ACHN (cell line): ENCODE measurements at regions not wholly inside any gene's neighbourhood (a gene's known extent, or its start where the extent isn't known, plus 50 kb on each side); places are given as distances from the start of the nearest gene placed in this dataset.

Source experiments
- DNase-seq: peaks from one replicate; pipeline ENCODE4 v3.0.0-alpha.2; 2015
- in situ Hi-C: cut with HindIII; loops from 2 replicates; pipeline ENCODE4 v1.10.0; 2017; ENCODE audit warnings: low sequenced_read_pairs, low pct_ligation_motif_present, low pct_unique_long_range_greater_than_20kb

DNA sequence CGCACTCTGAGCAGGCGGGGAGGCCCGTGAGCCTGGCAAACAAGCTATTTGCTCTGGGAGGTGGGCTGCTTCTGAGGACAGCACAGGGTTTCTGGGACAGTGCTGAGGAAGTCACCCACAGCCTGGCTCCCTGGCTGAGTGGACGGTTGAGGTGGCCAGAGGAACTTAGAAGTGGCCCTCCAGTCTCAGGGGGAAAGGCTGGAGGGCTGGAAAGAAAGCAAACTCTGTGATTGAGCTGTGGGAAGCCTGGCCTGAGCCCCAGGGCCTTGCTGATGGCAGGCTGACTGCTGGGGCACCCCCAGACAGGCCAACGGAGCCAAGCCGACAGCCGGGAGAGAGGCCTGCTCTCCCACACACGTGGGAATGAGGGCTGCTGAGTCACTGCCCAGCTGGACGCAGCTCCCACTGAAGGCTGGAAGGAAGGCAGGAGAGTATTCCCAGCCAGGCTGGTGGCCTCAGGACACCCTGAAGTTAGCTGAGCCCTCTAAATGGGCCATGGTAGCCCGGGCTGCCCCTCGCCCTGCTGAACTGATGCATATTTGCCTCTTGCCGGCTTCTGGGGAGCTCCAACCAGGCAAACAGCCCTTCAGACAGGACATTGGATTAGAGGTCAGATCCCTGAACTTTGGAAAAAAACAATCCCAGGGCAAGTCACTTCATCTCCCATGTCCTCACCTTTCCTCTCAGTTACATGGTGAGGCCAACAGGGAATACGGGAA, 98.0 kb upstream of the TLE3 start:
- in situ Hi-C loops: no loop called here
- DNase-seq: peak; percentile 2

DNA sequence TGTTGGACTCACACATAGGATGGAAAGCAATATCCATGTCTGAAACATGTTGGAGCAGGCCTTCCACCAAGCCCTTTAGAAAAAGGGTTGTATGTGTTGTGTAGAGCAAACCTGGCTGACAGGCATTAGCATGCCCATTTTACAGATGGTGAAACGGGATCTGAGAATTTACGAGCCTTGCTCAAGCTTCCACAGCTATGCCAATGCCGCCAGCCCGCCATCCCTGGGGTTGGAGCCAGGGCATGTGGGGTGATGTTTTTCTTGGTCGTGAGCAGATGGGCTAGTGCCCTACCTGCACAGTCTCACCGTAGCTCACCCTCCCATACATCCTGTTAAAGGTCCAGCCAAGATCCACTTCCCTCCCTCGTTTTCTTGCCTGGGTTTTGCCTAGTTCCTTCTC, 97.5 kb upstream of the TLE3 start:
- in situ Hi-C loops: no loop called here
- no peak for DNase-seq

DNA sequence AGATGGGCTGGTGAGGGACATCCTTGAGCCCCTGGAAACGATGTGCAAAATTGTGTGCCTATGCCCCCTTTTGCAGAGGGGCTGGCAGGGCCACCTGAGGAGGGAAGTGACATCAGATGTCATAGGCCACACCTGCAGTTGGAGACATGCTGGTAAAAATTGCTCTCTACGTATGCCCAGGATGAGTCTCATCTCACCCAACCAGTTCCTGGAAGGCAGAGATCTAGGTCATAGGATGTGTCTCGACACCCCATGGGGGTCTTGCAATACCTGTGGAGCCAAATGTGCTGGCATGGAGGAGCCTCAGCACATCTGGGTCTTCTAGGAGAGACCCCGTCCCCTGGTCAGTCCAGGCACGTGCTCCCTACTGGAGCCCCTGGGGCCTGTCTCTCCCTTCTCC, 96.5 kb upstream of the TLE3 start:
- in situ Hi-C loops: no loop called here
- no peak for DNase-seq

GRCh38 chr15:70193734-70194133, 96.0 kb upstream of the TLE3 start:
- no peak for DNase-seq
- in situ Hi-C loops: no loop called here

- in situ Hi-C loops: no loop called here
- no peak for DNase-seq
Observed at GRCh38 chr15:70192490-70192889, 94.8 kb upstream of the TLE3 start.

DNA sequence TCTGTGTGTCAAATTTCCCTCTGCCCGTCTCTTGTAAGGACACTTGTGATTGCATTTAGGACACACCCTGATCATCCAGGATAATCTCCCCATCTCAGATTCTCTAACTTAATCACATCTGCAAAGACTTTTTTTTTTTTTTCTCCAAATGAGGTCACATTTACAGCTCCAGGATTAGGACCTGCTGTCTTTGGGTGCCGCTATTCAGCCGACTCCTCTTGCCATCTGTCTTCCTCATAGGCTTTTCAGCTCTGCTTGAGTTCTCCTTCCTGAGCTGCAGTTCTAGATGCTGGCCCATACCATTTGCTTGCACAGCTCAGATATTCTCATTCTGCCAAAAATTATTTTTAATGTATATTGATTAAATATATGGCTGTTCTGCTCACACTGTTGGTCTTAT, 94.3 kb upstream of the TLE3 start:
- no peak for DNase-seq
- in situ Hi-C loops: no loop called here

- in situ Hi-C loops: no loop called here
- DNase-seq: no peak
Observed at GRCh38 chr15:70190965-70191364, 93.2 kb upstream of the TLE3 start.

- no peak for DNase-seq
- in situ Hi-C loops: no loop called here
Observed at GRCh38 chr15:70189826-70190695, 92.3 kb upstream of the TLE3 start.

DNA sequence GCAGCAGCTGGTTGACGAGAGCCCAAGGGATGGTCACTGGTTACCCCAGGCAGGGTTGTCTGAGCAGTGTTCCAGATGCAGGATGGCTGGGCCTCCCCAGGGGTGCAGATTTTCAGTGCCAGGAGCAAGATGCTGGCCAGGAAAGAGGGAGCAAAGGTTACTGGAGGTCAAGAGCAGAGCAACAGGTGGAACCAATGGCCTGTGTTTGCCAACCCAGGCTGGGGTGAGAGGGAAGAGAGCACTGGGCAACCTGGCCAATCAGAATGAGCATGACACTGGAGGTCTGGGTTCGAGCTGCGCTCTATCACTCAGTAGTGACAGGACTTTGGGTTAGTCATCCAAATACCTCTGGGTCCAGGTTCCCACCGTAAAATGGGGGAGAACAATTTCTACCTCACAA, 90.6 kb upstream of the TLE3 start:
- in situ Hi-C loops: no loop called here
- no peak for DNase-seq

DNA sequence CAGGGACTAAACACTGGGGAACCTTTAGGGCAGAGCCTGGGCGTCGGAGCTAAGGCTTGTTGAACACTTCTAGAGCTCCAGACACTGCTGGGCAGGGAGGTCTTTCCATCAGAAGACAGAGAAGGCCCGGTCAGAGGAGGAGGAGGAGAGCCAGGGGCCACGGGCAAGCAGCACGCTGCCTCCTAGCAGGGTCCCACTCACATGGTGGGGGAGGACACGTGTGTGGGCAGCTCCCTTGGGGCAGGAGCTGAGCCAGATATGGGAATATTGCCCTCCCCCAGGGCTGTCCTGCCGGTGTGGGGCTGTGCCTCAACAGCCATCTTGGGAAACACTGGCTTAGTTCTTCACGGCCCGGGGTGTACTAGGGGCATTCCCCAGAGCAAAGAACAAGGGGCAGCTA, 89.6 kb upstream of the TLE3 start:
- DNase-seq: no peak
- in situ Hi-C loops: no loop called here

DNA sequence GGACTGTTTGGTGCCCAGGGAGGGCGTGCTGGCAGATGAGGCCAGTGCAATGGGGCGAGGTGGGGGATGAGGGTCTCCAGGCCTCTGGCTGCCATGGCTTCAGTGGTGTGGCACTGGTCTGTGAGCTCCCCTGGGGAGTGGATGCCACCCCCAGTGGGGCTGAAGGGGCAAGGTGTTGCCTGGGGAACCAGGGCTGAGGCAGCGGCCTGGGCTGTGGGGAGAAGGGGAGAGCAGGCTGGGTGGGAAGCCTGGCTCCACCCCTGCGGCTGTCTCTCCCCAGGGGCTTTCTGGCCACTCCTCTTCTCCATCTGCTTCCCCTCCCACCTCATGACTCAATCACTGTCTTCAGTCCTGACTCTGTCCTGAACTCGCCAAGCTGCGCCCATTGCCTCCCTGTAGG, 88.4 kb upstream of the TLE3 start:
- DNase-seq: no peak
- in situ Hi-C loops: no loop called here

DNA sequence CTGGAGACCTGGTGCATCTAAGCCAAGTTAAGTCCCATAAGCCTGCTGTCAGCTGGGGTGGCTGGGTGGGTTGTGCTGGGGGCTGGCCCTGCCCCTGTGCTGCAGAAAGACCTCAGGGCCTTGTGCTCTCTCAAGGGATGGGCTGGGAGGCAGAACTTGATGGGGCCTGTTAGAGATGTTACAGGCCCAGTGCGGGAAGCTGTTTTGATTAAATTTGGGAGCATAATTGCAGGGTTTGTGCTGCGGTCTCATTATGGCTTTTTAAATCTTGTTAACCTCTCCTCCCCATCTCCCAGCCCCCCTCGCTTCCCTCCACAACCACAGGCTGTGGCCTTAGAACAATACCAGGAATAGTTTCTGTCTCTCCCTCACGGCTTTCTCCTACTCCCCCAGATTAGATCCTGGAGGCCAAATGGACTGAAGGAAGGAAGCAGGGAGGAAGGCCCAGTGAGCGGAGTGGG, 87.6 kb upstream of the TLE3 start:
- DNase-seq: no peak
- in situ Hi-C loops: no loop called here

GRCh38 chr15:70182858-70183695, 85.4 kb upstream of the TLE3 start:
- peak; percentile 7 for DNase-seq

DNA sequence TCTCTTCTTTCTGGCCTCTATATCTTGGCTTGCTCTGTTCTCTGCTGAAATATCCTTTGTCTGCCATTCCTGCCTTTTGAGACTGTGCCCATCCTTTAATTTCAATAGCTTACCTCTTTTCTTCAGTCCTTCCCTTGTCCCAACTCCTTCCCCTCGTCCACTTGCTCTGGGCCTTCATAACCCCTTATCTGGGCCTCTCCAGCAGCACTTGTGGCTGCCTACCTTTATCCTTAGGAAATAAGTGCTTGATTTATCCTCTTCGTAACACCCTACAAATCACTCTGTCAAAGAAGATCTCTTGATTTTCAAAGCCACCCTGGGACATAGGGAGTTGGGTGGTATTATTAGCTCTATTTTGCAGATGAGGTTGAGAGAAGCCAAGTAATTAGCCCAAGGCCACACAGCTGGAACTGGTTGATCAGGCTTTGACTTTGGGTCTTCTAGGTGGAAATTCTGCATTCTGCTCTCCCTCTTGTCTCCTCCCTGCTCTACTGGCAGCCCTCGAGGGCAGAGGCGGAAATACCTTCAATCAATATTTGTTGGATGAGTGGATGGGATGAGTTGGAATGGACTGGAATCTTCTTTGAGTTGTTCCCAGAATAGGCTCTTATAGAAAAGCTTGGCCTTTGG, 84.0 kb upstream of the TLE3 start:
- in situ Hi-C loops: no loop called here
- no peak for DNase-seq

More at GRCh38 chr15:70182858-70183695, 85.4 kb upstream of the TLE3 start:
- in situ Hi-C loops: no loop called here

DNA sequence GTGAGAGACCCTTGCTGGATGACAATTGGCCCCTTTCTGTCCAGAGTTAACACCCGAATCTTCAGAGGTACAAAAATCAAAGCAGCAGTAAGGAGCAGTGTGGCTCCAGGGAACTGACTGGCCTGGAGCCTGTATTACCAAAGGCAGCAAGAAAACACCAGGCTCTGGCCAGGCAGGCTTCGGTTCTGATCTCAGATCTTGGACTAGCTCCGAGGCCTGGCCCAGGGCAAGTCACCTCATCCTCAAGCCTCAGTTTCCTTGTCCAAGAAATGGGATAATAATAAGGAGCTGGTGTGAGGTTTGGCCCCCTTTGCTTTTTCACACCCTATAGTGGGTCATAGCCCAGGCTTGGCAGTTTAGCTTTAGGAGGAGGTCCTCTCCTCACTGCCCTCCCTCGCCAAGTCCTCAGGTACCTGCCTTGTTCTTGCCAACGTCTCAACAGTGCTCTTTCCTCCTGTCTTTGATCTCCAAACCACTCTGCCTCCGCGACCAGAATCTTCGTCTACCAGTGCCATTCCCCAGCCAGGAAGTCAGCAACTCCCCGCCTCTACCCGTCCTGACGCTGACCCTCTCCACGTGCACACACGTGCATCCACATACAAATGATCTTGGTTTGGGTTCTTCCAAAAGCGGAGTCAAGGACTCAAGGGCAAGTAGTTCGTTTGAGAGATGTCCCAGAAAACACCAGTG, 82.6 kb upstream of the TLE3 start:
- in situ Hi-C loops: no loop called here
- DNase-seq: no peak

DNA sequence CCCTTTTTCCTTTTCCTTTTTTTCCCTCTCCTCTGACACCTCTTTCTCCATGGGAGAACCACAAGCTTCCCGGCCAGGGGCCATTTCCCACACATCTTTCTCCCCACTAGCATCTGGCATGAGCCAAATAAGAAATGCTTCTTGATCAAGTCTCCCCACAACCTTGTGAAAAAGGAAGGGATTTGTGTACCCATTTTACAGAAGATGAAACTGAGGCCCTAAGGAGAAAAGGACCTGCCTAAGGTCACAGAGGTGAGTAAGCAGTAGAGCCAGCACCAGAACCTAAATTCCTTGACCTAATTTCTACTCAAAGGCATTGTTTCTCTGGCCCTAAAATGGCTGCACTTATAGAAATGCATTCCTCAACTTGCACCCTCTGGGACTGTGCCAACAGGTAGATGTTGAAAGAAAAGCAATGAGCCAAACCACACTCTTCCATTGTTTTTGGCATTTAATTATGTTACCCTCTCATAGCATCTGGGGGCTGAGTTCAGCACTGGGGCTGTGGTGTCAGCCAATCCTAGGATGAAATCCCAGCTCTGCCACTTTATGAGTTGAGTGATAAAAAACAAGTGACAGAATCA, 81.7 kb upstream of the TLE3 start:
- DNase-seq: no peak
- in situ Hi-C loops: no loop called here

DNA sequence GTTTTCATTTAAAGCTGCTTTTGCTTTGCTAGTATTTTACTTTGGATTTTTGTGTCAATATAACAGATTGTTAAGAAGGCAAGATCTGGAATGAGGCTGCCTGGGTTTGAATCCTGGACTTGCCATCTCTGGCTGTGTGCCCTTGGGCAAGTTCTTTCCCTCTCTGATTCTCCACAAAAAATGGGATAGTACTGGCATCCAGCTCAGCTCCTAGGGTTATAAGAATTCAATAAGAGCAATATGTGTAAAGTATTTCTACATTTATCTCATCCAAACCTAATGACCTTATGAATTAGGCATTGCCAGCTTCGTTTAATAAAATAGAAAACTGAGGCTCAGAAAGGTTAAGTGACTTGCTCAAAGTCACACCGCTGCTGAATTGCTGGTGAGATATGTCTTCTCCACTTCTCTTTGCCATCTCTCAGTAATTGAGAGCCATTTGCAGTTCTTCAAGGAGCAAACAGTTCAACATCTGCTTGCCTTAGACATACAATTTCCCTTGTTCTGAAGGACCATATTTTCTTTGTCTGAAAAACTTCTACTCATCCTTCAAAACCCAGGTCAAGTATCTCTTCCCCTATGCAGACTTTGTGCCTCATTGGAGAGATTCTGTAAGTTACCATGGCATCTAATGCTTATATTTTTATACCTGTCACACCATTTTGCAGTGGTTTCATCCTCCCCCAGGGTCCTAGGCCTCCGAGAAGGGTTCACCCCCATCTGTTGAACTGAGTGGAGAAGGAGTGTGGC, 80.8 kb upstream of the TLE3 start:
- in situ Hi-C loops: no loop called here
- no peak for DNase-seq
